PFSK-1 (cell line): ENCODE measurements at regions not wholly inside any gene's neighbourhood (a gene's known extent, or its start where the extent isn't known, plus 50 kb on each side); places are given as distances from the start of the nearest gene placed in this dataset.

ENCODE experiments used
- FOXP2 ChIP-seq: optimal IDR thresholded peaks from 2 replicates; pipeline ENCODE3; 2011; ENCODE audit warnings: borderline replicate concordance, control low read depth, inconsistent platforms; ENCODE audit not compliant: insufficient read depth; ENCODE audit errors: extremely low read length, extremely low read depth
- POLR2AphosphoS5 ChIP-seq: IDR thresholded peaks from 2 replicates; pipeline ENCODE4 v1.6.1; 2012; ENCODE audit warnings: low read depth, mild to moderate bottlenecking, control low read depth, low read length, moderate library complexity
- REST ChIP-seq, 2 experiments: IDR thresholded peaks; 2 replicates each; pipeline versions ENCODE4 v1.6.1 to v1.8.0; 2011 to 2012; ENCODE audit warnings: low read depth in 2 of 2, low read length in 2 of 2, control low read depth in 1 of 2, inconsistent platforms in 1 of 2, mild to moderate bottlenecking in 1 of 2, moderate library complexity in 1 of 2; ENCODE audit not compliant: insufficient read depth in 1 of 2
- SIN3A ChIP-seq: IDR thresholded peaks from 2 replicates; pipeline ENCODE4 v1.6.1; 2012; ENCODE audit warnings: mild to moderate bottlenecking, low read length, moderate library complexity, borderline replicate concordance; ENCODE audit not compliant: insufficient read depth
- TAF1 ChIP-seq: IDR thresholded peaks from 2 replicates; pipeline ENCODE4 v1.6.1; 2012; ENCODE audit warnings: low read length, control low read depth, borderline replicate concordance; ENCODE audit not compliant: insufficient read depth

GRCh38 chr12:115253049-115253448, 569.1 kb upstream of the TBX3 start:
- TF ChIP-seq SIN3A (no peak), REST (IDR thresholded peaks at IDR 0.05; ENCODE audit: insufficient read depth in 1 of 2, low read depth in 2 of 2, low read length in 2 of 2) (no peak), POLR2AphosphoS5 (no peak), FOXP2 (no peak), TAF1 (no peak)

- TF ChIP-seq POLR2AphosphoS5, result no peak
- no peak for TF ChIP-seq FOXP2
- no peak for TF ChIP-seq TAF1
- no peak for TF ChIP-seq SIN3A
- TF ChIP-seq REST (IDR thresholded peaks at IDR 0.05; ENCODE audit: insufficient read depth in 1 of 2, low read depth in 2 of 2, low read length in 2 of 2), result no peak
These were observed 567.8 kb upstream of the TBX3 start for GRCh38 chr12:115251727-115252126.

GRCh38 chr12:115249671-115250278, 565.8 kb upstream of the TBX3 start:
- TF ChIP-seq SIN3A, result no peak
- TF ChIP-seq REST (IDR thresholded peaks at IDR 0.05; ENCODE audit: insufficient read depth in 1 of 2, low read depth in 2 of 2, low read length in 2 of 2), result no peak
- TF ChIP-seq POLR2AphosphoS5, result no peak

- no peak for TF ChIP-seq REST (IDR thresholded peaks at IDR 0.05; ENCODE audit: insufficient read depth in 1 of 2, low read depth in 2 of 2, low read length in 2 of 2)
- TF ChIP-seq TAF1, result no peak
- TF ChIP-seq FOXP2, result no peak
- no peak for TF ChIP-seq POLR2AphosphoS5
- TF ChIP-seq SIN3A, result no peak
These were observed 561.0 kb upstream of the TBX3 start for GRCh38 chr12:115245020-115245419.
